ENCODE measurements at regions not wholly inside any gene's neighbourhood (a gene's known extent, or its start where the extent isn't known, plus 50 kb on each side); places are given as distances from the start of the nearest gene placed in this dataset.

- TF ChIP-seq POLR2A (IDR thresholded peaks at IDR 0.05; ENCODE audit: low read depth) (no peak), EP300 (IDR thresholded peaks at IDR 0.05) (no peak), CTCF (IDR thresholded peaks at IDR 0.05) (no peak), POLR2AphosphoS5 (IDR thresholded peaks at IDR 0.05) (no peak)
- Histone ChIP-seq H3K27ac (replicated peaks in 1 of 4) (no peak overlapping the region), H3K36me3 (no peaks in the 10 kb centered on the region), H3K27me3 (no peaks in the 10 kb centered on the region), H3K9me3 (no peaks in the 10 kb centered on the region), H3K4me3 (no peak overlapping the region), H3K4me1 (no peaks in the 10 kb centered on the region)
- WGBS: 98% methylated on average over 5 of the region's 5 CpGs
- peak; percentile 77 for DNase-seq (ENCODE audit: extremely low spot score)
- intact Hi-C loops (cut with DNase I): no loop called here
Measured at GRCh38 chr1:232169436-232169835, 460.5 kb downstream of the SIPA1L2 start.

GRCh38 chr1:232168508-232168907 is 461.4 kb downstream of the SIPA1L2 start:
- H3K4me1 ChIP-seq: no peaks in the 10 kb centered on the region
- WGBS: 98% methylated on average over 2 of the region's 2 CpGs
- TF ChIP-seq POLR2AphosphoS5 (IDR thresholded peaks at IDR 0.05) (no peak), CTCF (IDR thresholded peaks at IDR 0.05) (no peak), EP300 (IDR thresholded peaks at IDR 0.05) (no peak), POLR2A (IDR thresholded peaks at IDR 0.05; ENCODE audit: low read depth) (no peak)
- DNase-seq (ENCODE audit: extremely low spot score): peak; percentile 37
- H3K36me3 ChIP-seq: no peaks in the 10 kb centered on the region
- H3K4me3 ChIP-seq: no peak overlapping the region
- no peaks in the 10 kb centered on the region for H3K27me3 ChIP-seq
- intact Hi-C loops (cut with DNase I): no loop called here
- no peaks in the 10 kb centered on the region for H3K9me3 ChIP-seq
- no peak overlapping the region for H3K27ac ChIP-seq (replicated peaks in 1 of 4)

- TF ChIP-seq EP300 (IDR thresholded peaks at IDR 0.05) (no peak), POLR2AphosphoS5 (IDR thresholded peaks at IDR 0.05) (no peak), CTCF (IDR thresholded peaks at IDR 0.05) (no peak), POLR2A (IDR thresholded peaks at IDR 0.05; ENCODE audit: low read depth) (no peak)
- intact Hi-C loops (cut with DNase I): no loop called here
- WGBS: 56% methylated on average over 4 of the region's 4 CpGs
- Histone ChIP-seq H3K9me3 (no peaks in the 10 kb centered on the region), H3K27ac (replicated peaks in 1 of 4) (no peak overlapping the region), H3K27me3 (no peaks in the 10 kb centered on the region), H3K4me1 (no peaks in the 10 kb centered on the region), H3K4me3 (no peak overlapping the region), H3K36me3 (no peaks in the 10 kb centered on the region)
- DNase-seq (ENCODE audit: extremely low spot score): peak; percentile 24
Measured at GRCh38 chr1:232166942-232167341, 463.0 kb downstream of the SIPA1L2 start.

- intact Hi-C loops (cut with DNase I): no loop called here
- DNase-seq (ENCODE audit: extremely low spot score): no peak
- Histone ChIP-seq H3K9me3 (no peaks in the 10 kb centered on the region), H3K36me3 (no peaks in the 10 kb centered on the region), H3K4me3 (no peak overlapping the region), H3K27ac (replicated peaks in 1 of 4) (no peak overlapping the region), H3K27me3 (no peaks in the 10 kb centered on the region), H3K4me1 (peaks cover 0 to 8% (median 7%) of the 10 kb centered on the region in 4 donors)
- TF ChIP-seq CTCF (IDR thresholded peaks at IDR 0.05) (no peak), EP300 (IDR thresholded peaks at IDR 0.05) (no peak), POLR2A (IDR thresholded peaks at IDR 0.05; ENCODE audit: low read depth) (no peak), POLR2AphosphoS5 (IDR thresholded peaks at IDR 0.05) (no peak)
- 97% methylated on average over 4 of the region's 4 CpGs for WGBS
Measured at GRCh38 chr1:232164078-232164963, 465.6 kb downstream of the SIPA1L2 start.

Measured in esophagus muscularis mucosa (tissue), 4 donors.